Activated CD8-positive, alpha-beta T cell treated with anti-CD3 and anti-CD28 coated beads for 36 hours (primary cell): ENCODE measurements at regions not wholly inside any gene's neighbourhood (a gene's known extent, or its start where the extent isn't known, plus 50 kb on each side); places are given as distances from the start of the nearest gene placed in this dataset.
A peak's percentile ranks its signal among the peaks of the same experiment; 100 is the strongest.

ENCODE experiments used
- ATAC-seq: fragments of 200-7000 bp; cut with Tn5 transposase; one replicate; pipeline ENCODE4 v1.10.0; 2021; ENCODE audit warnings: mild to moderate bottlenecking, moderate library complexity
- CTCF ChIA-PET: fragments of 350-600 bp; sonication (Branson Sonifier 250); formaldehyde crosslinking; loops from one replicate; lab custom pipeline; 2021; ENCODE audit warnings: antibody characterized with exemption; lab: Charles Lee
- POLR2A ChIA-PET: fragments of 350-600 bp; sonication (Branson Sonifier 250); formaldehyde crosslinking; loops from one replicate; lab custom pipeline; 2021; ENCODE audit warnings: antibody characterized with exemption; lab: Charles Lee
- DNase-seq: peaks from one replicate; pipeline ENCODE4 v3.0.0-alpha.2; 2020
- H3K27ac Mint-ChIP-seq: one replicate; pipeline ENCODE4 v1.8.0; 2021; ENCODE audit warnings: mild to moderate bottlenecking, mixed read lengths
- H3K27me3 Mint-ChIP-seq: one replicate; pipeline ENCODE4 v1.8.0; 2021; ENCODE audit warnings: mixed read lengths
- H3K36me3 Mint-ChIP-seq: one replicate; pipeline ENCODE4 v1.8.0; 2021; ENCODE audit warnings: low read depth, mixed read lengths
- H3K4me1 Mint-ChIP-seq: one replicate; pipeline ENCODE4 v1.8.0; 2021; ENCODE audit warnings: low read depth, mixed read lengths
- H3K4me3 Mint-ChIP-seq: one replicate; pipeline ENCODE4 v1.8.0; 2021; ENCODE audit warnings: mild to moderate bottlenecking, moderate library complexity, mixed read lengths
- H3K9me3 Mint-ChIP-seq: one replicate; pipeline ENCODE4 v1.8.0; 2021; ENCODE audit warnings: mixed read lengths
- intact Hi-C: fragments of 100-400 bp; cut with micrococcal nuclease; formaldehyde crosslinking; loops from one replicate; pipeline ENCODE4 v1.10.0; 2022
- TF ChIP-seq, protein P1 (sequence below): fragments of 200-600 bp; IDR thresholded peaks from one replicate; pipeline ENCODE4 v1.8.0; 2022; ENCODE audit warnings: antibody characterized with exemption, mild to moderate bottlenecking

DNA sequence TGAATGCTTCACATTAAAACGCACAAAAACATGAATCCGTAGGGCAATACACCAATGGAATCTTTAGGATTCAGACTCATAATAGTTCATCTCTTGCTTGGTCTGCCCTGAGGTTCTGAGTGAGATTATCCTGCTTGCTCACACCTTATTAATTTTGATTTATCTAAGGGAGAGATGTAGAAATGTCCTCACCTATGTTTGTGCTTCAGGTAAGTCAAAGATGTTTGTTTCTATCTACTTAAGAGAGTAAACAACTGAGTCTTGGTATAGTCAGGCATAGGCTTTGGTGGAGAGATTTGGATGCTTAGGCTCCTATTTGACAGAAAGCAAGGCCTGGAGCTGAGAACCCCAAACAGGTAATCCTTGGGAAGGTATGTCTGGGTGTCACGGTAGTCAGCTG is 231.0 kb upstream of the TNP1 start:
- intact Hi-C loops = no loop called here
- peaks cover 50% of the 10 kb centered on the region for H3K4me1 Mint-ChIP-seq
- no peaks in the 10 kb centered on the region for H3K36me3 Mint-ChIP-seq

DNA sequence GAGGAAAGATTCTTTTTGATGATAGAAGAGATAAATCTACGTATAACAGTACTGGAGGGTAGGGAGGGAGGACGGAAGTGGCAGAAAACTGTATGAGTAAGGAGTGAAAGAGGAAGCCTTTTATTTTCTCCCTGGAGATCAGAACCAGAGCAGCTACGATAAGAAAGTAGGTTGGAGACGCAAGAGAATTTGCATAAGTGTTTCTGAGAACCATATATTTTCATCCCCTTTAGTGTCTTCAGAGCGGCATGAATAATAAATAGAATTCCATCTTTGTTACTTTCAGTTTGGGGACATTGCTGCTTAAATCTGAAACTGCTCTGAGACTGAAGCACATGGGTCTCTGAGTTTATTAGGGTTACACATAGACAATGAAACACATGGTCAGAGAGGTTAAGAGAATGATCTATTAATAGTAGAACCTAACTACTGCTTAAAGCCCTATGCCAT is 230.2 kb upstream of the TNP1 start:
- peaks cover 50% of the 10 kb centered on the region for H3K4me1 Mint-ChIP-seq
- ATAC-seq (peak; percentile 89), DNase-seq (peak; percentile 49)
- H3K27ac Mint-ChIP-seq = peak overlapping the region; percentile 53
- CTCF ChIA-PET = interaction anchor here (0.6 kb wide), 1 partner anchor 105 kb away, joined by 3 read pairs; no protein-coding TSS in a partner anchor
- no peaks in the 10 kb centered on the region for H3K27me3 Mint-ChIP-seq
- no peaks in the 10 kb centered on the region for H3K9me3 Mint-ChIP-seq
- POLR2A ChIA-PET = no interaction called here
- no peaks in the 10 kb centered on the region for H3K36me3 Mint-ChIP-seq
- TF ChIP-seq, protein P1, sequence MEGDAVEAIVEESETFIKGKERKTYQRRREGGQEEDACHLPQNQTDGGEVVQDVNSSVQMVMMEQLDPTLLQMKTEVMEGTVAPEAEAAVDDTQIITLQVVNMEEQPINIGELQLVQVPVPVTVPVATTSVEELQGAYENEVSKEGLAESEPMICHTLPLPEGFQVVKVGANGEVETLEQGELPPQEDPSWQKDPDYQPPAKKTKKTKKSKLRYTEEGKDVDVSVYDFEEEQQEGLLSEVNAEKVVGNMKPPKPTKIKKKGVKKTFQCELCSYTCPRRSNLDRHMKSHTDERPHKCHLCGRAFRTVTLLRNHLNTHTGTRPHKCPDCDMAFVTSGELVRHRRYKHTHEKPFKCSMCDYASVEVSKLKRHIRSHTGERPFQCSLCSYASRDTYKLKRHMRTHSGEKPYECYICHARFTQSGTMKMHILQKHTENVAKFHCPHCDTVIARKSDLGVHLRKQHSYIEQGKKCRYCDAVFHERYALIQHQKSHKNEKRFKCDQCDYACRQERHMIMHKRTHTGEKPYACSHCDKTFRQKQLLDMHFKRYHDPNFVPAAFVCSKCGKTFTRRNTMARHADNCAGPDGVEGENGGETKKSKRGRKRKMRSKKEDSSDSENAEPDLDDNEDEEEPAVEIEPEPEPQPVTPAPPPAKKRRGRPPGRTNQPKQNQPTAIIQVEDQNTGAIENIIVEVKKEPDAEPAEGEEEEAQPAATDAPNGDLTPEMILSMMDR = no peak
- intact Hi-C loops = no loop called here
- peak overlapping the region; percentile 28 for H3K4me3 Mint-ChIP-seq

More for the DNA sequence above, 231.0 kb upstream of the TNP1 start:
- DNase-seq (no peak), ATAC-seq (no peak)
- Mint-ChIP-seq H3K9me3 (no peaks in the 10 kb centered on the region), H3K27ac (no peak overlapping the region), H3K27me3 (no peaks in the 10 kb centered on the region), H3K4me3 (no peak overlapping the region)
- TF ChIP-seq, protein P1 = no peak
- ChIA-PET CTCF (no interaction called here), POLR2A (no interaction called here)

DNA sequence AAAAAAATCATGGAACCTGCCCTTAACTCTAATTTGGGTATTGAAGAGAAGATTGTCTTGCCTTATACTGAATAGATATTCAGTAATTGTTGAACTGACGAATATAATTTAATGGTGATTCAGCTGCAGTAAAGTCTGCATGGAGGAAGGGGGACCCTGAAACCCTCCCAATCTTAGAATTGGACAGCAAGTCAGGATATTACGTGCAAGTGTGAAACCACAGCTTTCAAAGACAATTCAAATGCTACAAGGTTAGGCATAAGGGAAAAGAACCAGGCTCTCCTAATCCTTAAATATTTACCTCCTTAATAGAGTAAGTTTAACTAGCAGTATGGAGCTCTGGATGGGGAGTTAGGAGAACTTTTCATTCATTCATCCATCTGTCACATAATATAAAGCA is 226.9 kb upstream of the TNP1 start:
- no peak for DNase-seq
- POLR2A ChIA-PET = interaction anchor here (0.8 to 1.1 kb wide), 2 partner anchors 11 to 13 kb away, joined by 3 read pairs; no protein-coding TSS in a partner anchor
- TF ChIP-seq, protein P1 = no peak
- intact Hi-C loops = no loop called here
- CTCF ChIA-PET = no interaction called here
- Mint-ChIP-seq H3K27ac (peak overlapping the region; percentile 16), H3K4me3 (no peak overlapping the region), H3K27me3 (peaks cover 7% of the 10 kb centered on the region), H3K36me3 (no peaks in the 10 kb centered on the region), H3K4me1 (peaks cover 46% of the 10 kb centered on the region), H3K9me3 (no peaks in the 10 kb centered on the region)
- ATAC-seq = no peak

DNA sequence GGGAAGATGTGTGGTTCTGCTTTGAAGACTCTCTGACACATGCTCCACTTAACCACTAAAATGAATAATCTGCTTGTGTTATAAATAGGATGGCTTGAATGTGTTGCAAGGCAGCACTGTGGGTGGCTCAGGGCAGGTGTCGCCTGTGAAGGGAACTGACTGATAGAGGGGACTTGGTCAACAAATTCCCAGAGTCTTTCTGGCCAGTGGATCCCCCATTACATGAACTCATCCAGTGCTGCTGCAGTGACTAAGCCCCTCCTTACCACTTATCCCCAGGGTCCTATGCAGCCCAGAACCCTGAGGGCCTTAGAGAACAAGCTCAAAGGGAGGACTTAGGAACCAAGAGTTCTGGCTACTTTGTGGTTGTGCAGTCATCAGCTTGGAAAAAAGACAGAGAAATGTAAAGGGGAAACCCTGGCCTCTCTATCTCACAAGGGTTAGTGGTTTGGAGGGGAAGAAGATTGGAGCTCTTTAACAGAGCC is 226.2 kb upstream of the TNP1 start:
- intact Hi-C loops = no loop called here
- POLR2A ChIA-PET = interaction anchor here (1.1 kb wide), 1 partner anchor 12 kb away, joined by 3 read pairs; no protein-coding TSS in a partner anchor
- DNase-seq (peak; percentile 54), ATAC-seq (peak; percentile 28)
- H3K36me3 Mint-ChIP-seq = no peaks in the 10 kb centered on the region
- H3K27ac Mint-ChIP-seq = no peak overlapping the region
- TF ChIP-seq, protein P1 = no peak
- H3K27me3 Mint-ChIP-seq = peaks cover 9% of the 10 kb centered on the region
- no peak overlapping the region for H3K4me3 Mint-ChIP-seq
- CTCF ChIA-PET = interaction anchor here (0.5 to 0.9 kb wide), 2 partner anchors 12 to 565 kb away, joined by 3 read pairs; no protein-coding TSS in a partner anchor
- peaks cover 40% of the 10 kb centered on the region for H3K4me1 Mint-ChIP-seq
- H3K9me3 Mint-ChIP-seq = no peaks in the 10 kb centered on the region

DNA sequence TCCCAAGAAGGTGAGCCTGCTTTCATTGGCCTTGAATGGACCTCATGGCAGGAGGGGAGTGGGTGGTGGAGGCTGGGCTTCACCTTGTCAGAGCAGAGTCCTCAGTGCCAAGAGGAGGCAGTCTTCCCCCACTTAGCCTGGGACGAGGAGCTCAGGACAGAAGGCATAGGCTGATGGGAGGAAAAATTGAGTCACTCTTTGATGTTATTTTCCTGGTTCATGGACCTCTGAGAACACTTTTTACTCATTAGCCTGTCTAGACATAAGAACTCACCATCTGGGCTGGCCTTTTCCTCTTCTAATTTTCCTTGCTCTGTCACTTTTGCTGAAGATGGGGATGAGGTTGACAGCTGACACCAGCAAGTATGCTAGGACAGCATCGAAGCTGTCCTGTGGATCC is 225.7 kb upstream of the TNP1 start:
- no peak for DNase-seq
- H3K27ac Mint-ChIP-seq = peak overlapping the region; percentile 40

More for the DNA sequence above, 225.7 kb upstream of the TNP1 start:
- TF ChIP-seq, protein P1 = no peak
- intact Hi-C loops = no loop called here
- POLR2A ChIA-PET = interaction anchor here (1.1 kb wide), 1 partner anchor 12 kb away, joined by 3 read pairs; no protein-coding TSS in a partner anchor
- Mint-ChIP-seq H3K4me3 (no peak overlapping the region), H3K9me3 (no peaks in the 10 kb centered on the region), H3K36me3 (no peaks in the 10 kb centered on the region), H3K4me1 (peaks cover 36% of the 10 kb centered on the region), H3K27me3 (peaks cover 9% of the 10 kb centered on the region)
- CTCF ChIA-PET = interaction anchor here (0.9 kb wide), 1 partner anchor 565 kb away, joined by 3 read pairs; no protein-coding TSS in a partner anchor
- no peak for ATAC-seq
